GM13977 (cell line): ENCODE measurements at regions not wholly inside any gene's neighbourhood (a gene's known extent, or its start where the extent isn't known, plus 50 kb on each side); places are given as distances from the start of the nearest gene placed in this dataset.

ENCODE experiments used
- DNase-seq: peaks from one replicate; pipeline ENCODE4 v3.0.0; 2012; ENCODE audit warnings: low spot score
- CTCF ChIP-seq: IDR thresholded peaks from 2 replicates; pipeline ENCODE4 v1.5.1; 2012; ENCODE audit warnings: mild to moderate bottlenecking, control low read depth; ENCODE audit not compliant: insufficient read depth; ENCODE audit errors: extremely low read depth, missing control alignments
- in situ Hi-C: fragments of 300-500 bp; cut with MboI; formaldehyde crosslinking; loops from one replicate; pipeline ENCODE4 v1.12.0; 2022; ENCODE audit warnings: low sequenced_read_pairs, low pct_unique_long_range_greater_than_20kb, mixed read lengths, inconsistent platforms; ENCODE audit not compliant: unreplicated experiment

GRCh38 chr5:125306741-125307140, 560.3 kb upstream of the ZNF608 start:
- TF ChIP-seq CTCF: no peak
- in situ Hi-C loops: no loop called here
- no peak for DNase-seq

GRCh38 chr5:125310749-125311148, 564.3 kb upstream of the ZNF608 start:
- in situ Hi-C loops: no loop called here
- no peak for TF ChIP-seq CTCF
- no peak for DNase-seq

- TF ChIP-seq CTCF: no peak
- in situ Hi-C loops: no loop called here
- no peak for DNase-seq
These were observed 565.3 kb upstream of the ZNF608 start for GRCh38 chr5:125311743-125312142.

- no peak for DNase-seq
- in situ Hi-C loops: no loop called here
- no peak for TF ChIP-seq CTCF
These were observed 567.1 kb upstream of the ZNF608 start for GRCh38 chr5:125313555-125313954.

GRCh38 chr5:125315306-125315705, 568.9 kb upstream of the ZNF608 start:
- TF ChIP-seq CTCF: no peak
- in situ Hi-C loops: no loop called here
- DNase-seq: no peak

- in situ Hi-C loops: no loop called here
- TF ChIP-seq CTCF: no peak
These were observed 570.0 kb upstream of the ZNF608 start for GRCh38 chr5:125316391-125316790.

GRCh38 chr5:125316915-125317535, 570.6 kb upstream of the ZNF608 start:
- TF ChIP-seq CTCF: no peak
- in situ Hi-C loops: no loop called here
- no peak for DNase-seq

More at GRCh38 chr5:125316391-125316790, 570.0 kb upstream of the ZNF608 start:
- no peak for DNase-seq
